ENCODE measurements at regions not wholly inside any gene's neighbourhood (a gene's known extent, or its start where the extent isn't known, plus 50 kb on each side); places are given as distances from the start of the nearest gene placed in this dataset.

DNA sequence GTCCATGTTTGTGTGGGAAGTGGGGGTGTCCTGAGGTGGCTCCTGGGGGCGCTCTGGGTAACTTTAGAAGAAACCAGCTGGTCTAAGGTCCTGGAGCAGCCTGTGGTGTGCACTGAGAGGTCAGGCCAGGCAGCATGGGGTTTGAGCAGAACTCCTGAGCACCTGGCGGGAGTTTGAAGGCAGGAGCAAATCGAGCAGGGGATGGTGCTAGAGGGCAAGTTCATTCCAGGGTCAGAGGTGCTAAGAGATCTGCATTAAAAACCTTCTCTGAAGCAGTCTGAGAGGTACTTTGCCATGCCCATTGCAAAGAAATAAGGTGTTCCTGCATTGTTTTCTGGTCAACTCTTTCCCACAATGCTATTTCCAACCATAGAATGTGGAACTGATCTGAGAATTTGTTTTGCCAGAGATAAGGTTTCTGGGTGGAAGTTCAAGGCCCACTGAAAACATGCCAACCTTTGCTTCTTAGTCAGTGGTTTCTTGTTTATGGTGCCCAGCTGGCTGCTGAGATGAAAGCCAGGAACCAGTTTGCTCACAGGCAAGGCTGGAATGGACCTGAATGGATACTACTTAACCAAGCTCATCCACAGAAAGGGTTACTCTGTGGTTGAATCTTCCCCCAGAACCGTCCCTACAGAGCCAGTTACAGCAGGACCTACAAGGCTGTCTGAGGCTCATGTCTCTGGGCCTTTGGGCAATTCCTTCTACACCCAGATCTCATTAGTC, 136.3 kb upstream of the TMEM72 start:
- Histone ChIP-seq H3K27me3 (no peaks in the 10 kb centered on the region), H3K4me3 (no peak overlapping the region), H3K27ac (no peak overlapping the region), H3K4me1 (peaks cover 0 to 5% (median 2%) of the 10 kb centered on the region in 3 donors), H3K36me3 (no peaks in the 10 kb centered on the region), H3K9me3 (no peaks in the 10 kb centered on the region)
- TF ChIP-seq, protein P1, sequence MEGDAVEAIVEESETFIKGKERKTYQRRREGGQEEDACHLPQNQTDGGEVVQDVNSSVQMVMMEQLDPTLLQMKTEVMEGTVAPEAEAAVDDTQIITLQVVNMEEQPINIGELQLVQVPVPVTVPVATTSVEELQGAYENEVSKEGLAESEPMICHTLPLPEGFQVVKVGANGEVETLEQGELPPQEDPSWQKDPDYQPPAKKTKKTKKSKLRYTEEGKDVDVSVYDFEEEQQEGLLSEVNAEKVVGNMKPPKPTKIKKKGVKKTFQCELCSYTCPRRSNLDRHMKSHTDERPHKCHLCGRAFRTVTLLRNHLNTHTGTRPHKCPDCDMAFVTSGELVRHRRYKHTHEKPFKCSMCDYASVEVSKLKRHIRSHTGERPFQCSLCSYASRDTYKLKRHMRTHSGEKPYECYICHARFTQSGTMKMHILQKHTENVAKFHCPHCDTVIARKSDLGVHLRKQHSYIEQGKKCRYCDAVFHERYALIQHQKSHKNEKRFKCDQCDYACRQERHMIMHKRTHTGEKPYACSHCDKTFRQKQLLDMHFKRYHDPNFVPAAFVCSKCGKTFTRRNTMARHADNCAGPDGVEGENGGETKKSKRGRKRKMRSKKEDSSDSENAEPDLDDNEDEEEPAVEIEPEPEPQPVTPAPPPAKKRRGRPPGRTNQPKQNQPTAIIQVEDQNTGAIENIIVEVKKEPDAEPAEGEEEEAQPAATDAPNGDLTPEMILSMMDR (IDR thresholded peaks at IDR 0.05) = no peak
- no peak for TF ChIP-seq POLR2AphosphoS5 (IDR thresholded peaks at IDR 0.05)
- TF ChIP-seq POLR2A (IDR thresholded peaks at IDR 0.05) = no peak
- TF ChIP-seq EP300 (IDR thresholded peaks at IDR 0.05) = no peak
- ATAC-seq = no peak
- WGBS, 2 donors (ENCODE audit: low coverage in 1 of 2) = 55 to 100% methylated on average over 2 to 3 of the region's 4 CpGs

DNA sequence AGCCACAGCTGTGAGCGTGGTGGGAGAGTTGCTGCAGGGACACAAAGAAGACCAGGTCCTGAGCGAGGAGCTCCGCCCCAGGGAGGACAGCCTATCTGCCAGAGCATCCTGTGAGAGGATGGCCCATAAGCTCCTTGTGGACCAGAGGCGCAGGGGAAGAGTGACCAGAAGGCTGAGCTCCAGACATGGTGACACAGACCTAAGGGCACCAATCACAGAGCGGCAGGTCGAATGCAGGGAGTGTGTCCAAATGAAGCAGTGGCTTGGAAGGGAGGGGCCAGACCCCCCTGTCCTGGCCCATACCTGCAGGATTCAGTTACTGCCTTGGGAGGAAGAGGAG, 135.8 kb upstream of the TMEM72 start:
- Histone ChIP-seq H3K4me3 (no peak overlapping the region), H3K4me1 (no peaks in the 10 kb centered on the region), H3K9me3 (no peaks in the 10 kb centered on the region), H3K27me3 (no peaks in the 10 kb centered on the region), H3K27ac (no peak overlapping the region), H3K36me3 (no peaks in the 10 kb centered on the region)
- TF ChIP-seq POLR2AphosphoS5 (IDR thresholded peaks at IDR 0.05) = no peak
- TF ChIP-seq, protein P1 (IDR thresholded peaks at IDR 0.05) = no peak
- no peak for TF ChIP-seq POLR2A (IDR thresholded peaks at IDR 0.05)
- TF ChIP-seq EP300 (IDR thresholded peaks at IDR 0.05) = no peak
- no peak for ATAC-seq
- 96 to 100% methylated on average over 3 to 5 of the region's 6 CpGs for WGBS, 2 donors (ENCODE audit: low coverage in 1 of 2)

DNA sequence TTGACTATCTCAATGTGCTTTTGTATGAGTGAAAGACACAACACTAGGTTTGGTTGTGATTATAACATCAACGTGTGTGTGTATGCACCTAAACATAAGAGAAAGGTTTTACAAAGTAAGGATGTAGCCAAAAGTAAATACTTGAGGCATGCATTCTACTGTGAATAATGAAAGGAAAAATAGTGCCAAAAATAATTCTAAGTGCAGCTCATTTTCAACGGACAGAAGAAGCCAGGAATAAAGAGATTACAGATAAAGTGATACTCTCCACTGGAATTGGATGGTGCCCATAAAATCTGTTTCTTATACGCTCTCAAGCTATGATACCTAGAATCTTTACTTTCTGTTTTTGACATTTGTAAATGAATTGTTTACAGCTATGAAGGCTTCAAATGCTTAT, 135.0 kb upstream of the TMEM72 start:
- no peaks in the 10 kb centered on the region for H3K36me3 ChIP-seq
- no peaks in the 10 kb centered on the region for H3K4me1 ChIP-seq
- TF ChIP-seq, protein P1 (IDR thresholded peaks at IDR 0.05) = no peak
- TF ChIP-seq EP300 (IDR thresholded peaks at IDR 0.05) (no peak), POLR2A (IDR thresholded peaks at IDR 0.05) (no peak), POLR2AphosphoS5 (IDR thresholded peaks at IDR 0.05) (no peak)
- no peak for ATAC-seq
- 24 to 51% methylated on average over 3 of the region's 3 CpGs for WGBS, 2 donors (ENCODE audit: low coverage in 1 of 2)
- H3K27me3 ChIP-seq = no peaks in the 10 kb centered on the region
- H3K4me3 ChIP-seq = no peak overlapping the region
- no peak overlapping the region for H3K27ac ChIP-seq
- no peaks in the 10 kb centered on the region for H3K9me3 ChIP-seq

DNA sequence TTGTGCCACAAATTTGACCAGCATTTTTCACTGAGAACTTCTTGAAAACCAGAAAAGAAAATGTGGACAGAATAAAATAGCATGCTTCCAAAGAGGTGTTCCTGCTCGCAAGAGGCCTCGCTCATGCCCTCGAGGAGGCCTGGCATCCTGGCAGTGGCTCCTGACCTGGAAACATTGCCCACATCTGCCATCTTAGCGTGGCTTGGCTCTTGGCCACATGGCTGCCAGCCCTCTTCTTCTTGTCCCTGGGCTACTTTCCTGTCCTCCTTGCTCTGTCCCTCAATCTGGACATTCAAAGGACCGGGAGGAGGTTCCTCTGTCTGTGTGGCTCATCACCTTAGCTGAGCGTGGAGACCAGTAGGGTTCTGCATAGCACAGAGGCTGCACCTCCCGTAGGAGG, 131.6 kb upstream of the TMEM72 start:
- no peaks in the 10 kb centered on the region for H3K27me3 ChIP-seq
- no peaks in the 10 kb centered on the region for H3K36me3 ChIP-seq
- no peak overlapping the region for H3K4me3 ChIP-seq
- H3K27ac ChIP-seq = no peak overlapping the region
- no peaks in the 10 kb centered on the region for H3K9me3 ChIP-seq
- TF ChIP-seq POLR2A (IDR thresholded peaks at IDR 0.05) (no peak), EP300 (IDR thresholded peaks at IDR 0.05) (no peak), POLR2AphosphoS5 (IDR thresholded peaks at IDR 0.05) (no peak)
- TF ChIP-seq, protein P1 (IDR thresholded peaks at IDR 0.05) = no peak
- 88 to 100% methylated on average over 2 to 3 of the region's 7 CpGs for WGBS, 2 donors (ENCODE audit: low coverage in 1 of 2)
- no peaks in the 10 kb centered on the region for H3K4me1 ChIP-seq
- no peak for ATAC-seq

DNA sequence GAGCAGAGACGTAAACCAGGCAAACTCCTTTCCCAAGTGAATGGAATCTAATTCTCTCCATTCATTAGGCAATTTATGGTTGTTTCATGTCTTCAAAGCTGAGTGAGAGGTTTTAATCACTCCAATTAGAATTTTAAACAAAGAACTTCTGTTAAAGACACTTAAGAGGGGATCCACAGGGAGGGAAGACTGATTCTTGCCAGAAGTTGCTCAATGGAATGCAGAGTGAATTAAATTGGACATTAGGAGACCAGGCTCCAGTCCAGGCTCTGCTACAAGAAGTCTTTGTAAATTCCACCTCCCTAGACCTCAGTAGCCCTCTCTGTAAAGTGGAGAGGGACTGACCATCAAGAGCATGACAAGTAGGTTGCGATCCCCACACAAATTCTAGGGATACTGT, 130.7 kb upstream of the TMEM72 start:
- H3K9me3 ChIP-seq = no peaks in the 10 kb centered on the region
- 71 to 77% methylated on average over 2 of the region's 2 CpGs for WGBS, 2 donors (ENCODE audit: low coverage in 1 of 2)
- no peak for ATAC-seq
- TF ChIP-seq POLR2A (IDR thresholded peaks at IDR 0.05) = no peak
- TF ChIP-seq POLR2AphosphoS5 (IDR thresholded peaks at IDR 0.05) = no peak
- TF ChIP-seq, protein P1 (IDR thresholded peaks at IDR 0.05) = no peak
- TF ChIP-seq EP300 (IDR thresholded peaks at IDR 0.05) = no peak
- H3K4me1 ChIP-seq = no peaks in the 10 kb centered on the region
- H3K4me3 ChIP-seq = no peak overlapping the region
- H3K27ac ChIP-seq = no peak overlapping the region
- H3K36me3 ChIP-seq = no peaks in the 10 kb centered on the region
- no peaks in the 10 kb centered on the region for H3K27me3 ChIP-seq
